Loucy (cell line): ENCODE measurements at regions not wholly inside any gene's neighbourhood (a gene's known extent, or its start where the extent isn't known, plus 50 kb on each side); places are given as distances from the start of the nearest gene placed in this dataset.
A peak's percentile ranks its signal among the peaks of the same experiment; 100 is the strongest.

Experiments
- H2AFZ ChIP-seq: fragments of 200-600 bp; sonication (generic); 2 replicates; pipeline ENCODE4 v1.6.0; 2016; ENCODE audit warnings: antibody characterized with exemption, mild to moderate bottlenecking, low read length, moderate library complexity
- H3F3A ChIP-seq: fragments of 200-600 bp; 2 replicates; pipeline ENCODE4 v1.6.0; 2016; ENCODE audit warnings: antibody characterized with exemption, low read depth, mild to moderate bottlenecking
- H3K27me3 ChIP-seq: fragments of 200-600 bp; sonication (generic); 2 replicates; pipeline ENCODE4 v1.6.1; 2014; ENCODE audit warnings: low read length, mild to moderate bottlenecking; ENCODE audit not compliant: insufficient read depth, poor library complexity, severe bottlenecking
- H3K36me3 ChIP-seq: fragments of 200-600 bp; sonication (generic); 2 replicates; pipeline ENCODE4 v1.6.1; 2016; ENCODE audit warnings: low read length; ENCODE audit not compliant: insufficient read depth
- H3K4me1 ChIP-seq: fragments of 200-600 bp; sonication (generic); 2 replicates; pipeline ENCODE4 v1.5.1; 2014; ENCODE audit warnings: low read length, mild to moderate bottlenecking; ENCODE audit not compliant: insufficient read depth, poor library complexity, severe bottlenecking
- H3K4me2 ChIP-seq: fragments of 200-600 bp; sonication (generic); 2 replicates; pipeline ENCODE4 v1.6.0; 2014; ENCODE audit warnings: antibody characterized with exemption, low read length, low read depth, mild to moderate bottlenecking; ENCODE audit not compliant: poor library complexity, severe bottlenecking
- H3K4me3 ChIP-seq: fragments of 200-600 bp; sonication (generic); 2 replicates; pipeline ENCODE4 v1.5.1; 2014; ENCODE audit warnings: low read length, mild to moderate bottlenecking, mixed read lengths; ENCODE audit not compliant: poor library complexity, severe bottlenecking
- H3K79me2 ChIP-seq: fragments of 200-600 bp; sonication (generic); 2 replicates; pipeline ENCODE4 v1.6.1; 2014; ENCODE audit warnings: low read length; ENCODE audit not compliant: insufficient read depth
- H3K9ac ChIP-seq: fragments of 200-600 bp; sonication (generic); 2 replicates; pipeline ENCODE4 v1.6.0; 2014; ENCODE audit warnings: mild to moderate bottlenecking, low read depth, low read length, moderate library complexity; ENCODE audit not compliant: poor library complexity, severe bottlenecking
- H3K9me2 ChIP-seq: fragments of 200-600 bp; sonication (generic); replicated peaks from 2 replicates; pipeline ENCODE4 v1.6.1; 2016; ENCODE audit warnings: low read depth, low read length, mixed read lengths
- H3K9me3 ChIP-seq: fragments of 200-600 bp; sonication (generic); 2 replicates; pipeline ENCODE4 v1.6.1; 2014; ENCODE audit warnings: mild to moderate bottlenecking, antibody characterized with exemption, low read length, low read depth; ENCODE audit not compliant: insufficient read depth
- H4K20me1 ChIP-seq: fragments of 200-600 bp; sonication (generic); 2 replicates; pipeline ENCODE4 v1.6.0; 2014; ENCODE audit warnings: antibody characterized with exemption, low read length, mild to moderate bottlenecking; ENCODE audit not compliant: insufficient read depth, poor library complexity, severe bottlenecking
- EZH2phosphoT487 ChIP-seq: fragments of 200-600 bp; IDR thresholded peaks from 2 replicates; pipeline ENCODE4 v1.6.1; 2018; ENCODE audit warnings: antibody characterized with exemption, mild to moderate bottlenecking, moderate library complexity, borderline replicate concordance
- TF ChIP-seq, protein P1 (sequence below): fragments of 200-600 bp; sonication (generic); conservative IDR thresholded peaks from 2 replicates; pipeline ENCODE4 v1.5.1; 2014; ENCODE audit warnings: mild to moderate bottlenecking, antibody characterized with exemption, low read length

DNA sequence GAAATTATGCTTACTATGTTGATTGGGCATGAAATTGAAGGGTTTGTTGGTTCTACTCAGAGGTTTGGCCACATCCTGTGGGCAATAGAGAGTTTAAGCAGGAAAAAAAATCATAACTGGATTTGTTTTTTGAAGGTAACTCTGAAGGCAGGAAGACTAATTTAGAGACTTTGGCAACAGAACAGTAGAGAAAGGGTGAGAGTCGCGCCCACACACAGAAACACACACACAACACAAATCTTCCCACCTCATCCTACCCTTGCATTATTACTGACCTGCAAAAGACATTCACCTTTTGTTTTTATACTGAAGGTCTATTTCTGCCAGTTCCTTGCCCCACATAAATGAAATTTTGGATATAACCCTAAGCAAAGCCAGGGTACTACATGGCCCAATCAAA is 270.6 kb downstream of the TBL1XR1 start:
- Histone ChIP-seq H2AFZ (no peak overlapping the region), H3K4me1 (peaks cover 15% of the 10 kb centered on the region), H3K27me3 (no peaks in the 10 kb centered on the region), H3K36me3 (no peaks in the 10 kb centered on the region), H3K4me2 (peak overlapping the region; percentile 2), H3K4me3 (no peak overlapping the region), H3K9me3 (no peaks in the 10 kb centered on the region), H3K79me2 (no peaks in the 10 kb centered on the region), H3K9me2 (no peaks in the 10 kb centered on the region), H4K20me1 (no peaks in the 10 kb centered on the region), H3F3A (no peaks in the 10 kb centered on the region), H3K9ac (no peak overlapping the region)
- TF ChIP-seq, protein P1, sequence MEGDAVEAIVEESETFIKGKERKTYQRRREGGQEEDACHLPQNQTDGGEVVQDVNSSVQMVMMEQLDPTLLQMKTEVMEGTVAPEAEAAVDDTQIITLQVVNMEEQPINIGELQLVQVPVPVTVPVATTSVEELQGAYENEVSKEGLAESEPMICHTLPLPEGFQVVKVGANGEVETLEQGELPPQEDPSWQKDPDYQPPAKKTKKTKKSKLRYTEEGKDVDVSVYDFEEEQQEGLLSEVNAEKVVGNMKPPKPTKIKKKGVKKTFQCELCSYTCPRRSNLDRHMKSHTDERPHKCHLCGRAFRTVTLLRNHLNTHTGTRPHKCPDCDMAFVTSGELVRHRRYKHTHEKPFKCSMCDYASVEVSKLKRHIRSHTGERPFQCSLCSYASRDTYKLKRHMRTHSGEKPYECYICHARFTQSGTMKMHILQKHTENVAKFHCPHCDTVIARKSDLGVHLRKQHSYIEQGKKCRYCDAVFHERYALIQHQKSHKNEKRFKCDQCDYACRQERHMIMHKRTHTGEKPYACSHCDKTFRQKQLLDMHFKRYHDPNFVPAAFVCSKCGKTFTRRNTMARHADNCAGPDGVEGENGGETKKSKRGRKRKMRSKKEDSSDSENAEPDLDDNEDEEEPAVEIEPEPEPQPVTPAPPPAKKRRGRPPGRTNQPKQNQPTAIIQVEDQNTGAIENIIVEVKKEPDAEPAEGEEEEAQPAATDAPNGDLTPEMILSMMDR = no peak
- no peak for TF ChIP-seq EZH2phosphoT487

DNA sequence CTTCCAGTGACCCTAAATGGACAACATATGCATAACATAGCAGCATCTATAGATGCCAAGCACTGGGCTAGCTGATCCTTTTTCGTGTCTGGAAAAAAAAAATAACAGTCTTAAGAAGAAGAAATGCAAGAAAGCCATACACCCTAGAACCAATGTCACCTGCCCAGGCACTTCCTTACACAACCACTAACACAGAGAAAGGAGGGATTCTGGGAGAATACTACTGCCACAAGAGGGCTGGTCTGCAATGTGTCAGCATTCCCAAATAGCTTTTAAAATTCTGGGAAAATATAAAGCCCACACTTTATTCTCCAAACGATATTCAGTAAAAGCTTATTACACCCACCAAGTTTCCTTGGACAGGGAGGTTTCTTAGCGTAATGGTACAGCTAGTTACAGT is 271.2 kb downstream of the TBL1XR1 start:
- H3K9ac ChIP-seq = no peak overlapping the region
- no peak overlapping the region for H3K4me3 ChIP-seq
- peaks cover 15% of the 10 kb centered on the region for H3K4me1 ChIP-seq
- no peaks in the 10 kb centered on the region for H3F3A ChIP-seq
- H3K79me2 ChIP-seq = no peaks in the 10 kb centered on the region
- H3K9me2 ChIP-seq = no peaks in the 10 kb centered on the region
- no peaks in the 10 kb centered on the region for H3K36me3 ChIP-seq
- H2AFZ ChIP-seq = no peak overlapping the region
- no peaks in the 10 kb centered on the region for H4K20me1 ChIP-seq
- TF ChIP-seq EZH2phosphoT487 = no peak
- TF ChIP-seq, protein P1 = no peak
- H3K4me2 ChIP-seq = peak overlapping the region; percentile 2
- H3K27me3 ChIP-seq = no peaks in the 10 kb centered on the region
- H3K9me3 ChIP-seq = no peaks in the 10 kb centered on the region

DNA sequence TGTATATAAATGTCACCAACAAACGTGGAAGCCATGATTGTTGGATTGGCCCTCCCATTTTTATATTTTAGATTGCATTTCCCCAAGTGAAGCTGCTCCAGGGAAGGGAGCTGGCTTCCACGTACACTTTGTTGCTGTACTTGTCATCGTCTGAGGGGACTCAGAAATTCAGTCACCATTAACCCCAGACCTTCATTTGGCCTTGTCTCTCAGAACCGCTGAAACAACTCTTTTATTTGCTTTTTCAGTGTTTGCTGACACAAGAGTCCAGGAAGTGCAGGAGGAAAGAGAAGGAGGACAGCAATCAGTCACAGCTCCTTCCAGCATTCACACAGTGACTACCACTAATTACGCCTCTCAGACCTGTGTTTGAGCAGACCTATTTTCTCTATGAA is 276.5 kb downstream of the TBL1XR1 start:
- Histone ChIP-seq H3K4me2 (no peak overlapping the region), H3K9me3 (no peaks in the 10 kb centered on the region), H3K9ac (no peak overlapping the region), H4K20me1 (no peaks in the 10 kb centered on the region), H2AFZ (peak overlapping the region; percentile 31; the same call in 1 of the 2 replicates), H3K9me2 (no peaks in the 10 kb centered on the region), H3K79me2 (no peaks in the 10 kb centered on the region), H3F3A (no peaks in the 10 kb centered on the region), H3K36me3 (no peaks in the 10 kb centered on the region), H3K4me3 (no peak overlapping the region), H3K27me3 (no peaks in the 10 kb centered on the region), H3K4me1 (peaks cover 5% of the 10 kb centered on the region)
- no peak for TF ChIP-seq EZH2phosphoT487
- TF ChIP-seq, protein P1 = no peak
